Panc1 (cell line): ENCODE measurements at regions not wholly inside any gene's neighbourhood (a gene's known extent, or its start where the extent isn't known, plus 50 kb on each side); places are given as distances from the start of the nearest gene placed in this dataset.
"Not testable (repeated sequence)": the region's sequence is repeated elsewhere in the genome, so short reads cannot be mapped to it uniquely, and the experiment has no call there.

Experiments
- ATAC-seq: fragments of 200-7000 bp; cut with Tn5 transposase; 2 replicates; pipeline ENCODE4 v1.9.1; 2020; ENCODE audit warnings: mild to moderate bottlenecking, moderate library complexity
- BruUV-seq: library from RNA; stranded (reverse); fragments of 400-500 nt; replicated peaks from 2 replicates; lab custom pipeline; 2021; lab: Mats Ljungman, UMichigan
- CTCF ChIA-PET: fragments of 300-600 bp; sonication (Branson Sonifier 250); formaldehyde crosslinking; loops from one replicate; lab custom pipeline; 2022; ENCODE audit warnings: antibody characterized with exemption; lab: Charles Lee
- POLR2A ChIA-PET: fragments of 300-600 bp; sonication (Branson Sonifier 250); formaldehyde crosslinking; loops from one replicate; lab custom pipeline; 2022; ENCODE audit warnings: antibody characterized with exemption; lab: Charles Lee
- DNase-seq: peaks from one replicate; pipeline ENCODE4 v3.0.0-alpha.2; 2010; ENCODE audit warnings: low read depth, low spot score
- H3K27ac ChIP-seq: 2 replicates; pipeline ENCODE4 v1.5.1; 2011; ENCODE audit warnings: mild to moderate bottlenecking, low read length, inconsistent platforms
- H3K27me3 ChIP-seq: fragments of 200-500 bp; sonication (Bioruptor generic); 2 replicates; pipeline ENCODE4 v1.6.0; 2014; ENCODE audit warnings: low read length, inconsistent platforms; ENCODE audit not compliant: control insufficient read depth, insufficient read depth
- H3K36me3 ChIP-seq: fragments of 200-500 bp; sonication (Bioruptor generic); 2 replicates; pipeline ENCODE4 v1.5.1; 2014; ENCODE audit warnings: inconsistent platforms, mild to moderate bottlenecking, low read length, moderate library complexity; ENCODE audit not compliant: control insufficient read depth, insufficient read depth
- H3K4me1 ChIP-seq: 2 replicates; pipeline ENCODE4 v1.5.1; 2011; ENCODE audit warnings: inconsistent platforms, mild to moderate bottlenecking, low read length, moderate library complexity; ENCODE audit not compliant: control insufficient read depth, insufficient read depth
- H3K4me3 ChIP-seq, 2 experiments: 2 replicates each; pipeline ENCODE4 v1.5.1; 2011 to 2012; ENCODE audit warnings: low read depth in 2 of 2, low read length in 2 of 2, mild to moderate bottlenecking in 2 of 2, inconsistent platforms in 1 of 2, moderate library complexity in 1 of 2
- H3K9me3 ChIP-seq: fragments of 200-500 bp; sonication (Bioruptor generic); 2 replicates; pipeline ENCODE4 v1.5.1; 2014; ENCODE audit warnings: low read depth, mild to moderate bottlenecking, inconsistent platforms, low read length, moderate library complexity; ENCODE audit not compliant: control insufficient read depth, insufficient read depth
- CTCF ChIP-seq: fragments of 450-650 bp; IDR thresholded peaks from 2 replicates; pipeline ENCODE4 v1.5.1; 2017; ENCODE audit warnings: mild to moderate bottlenecking
- POLR2AphosphoS5 ChIP-seq: IDR thresholded peaks from 2 replicates; pipeline ENCODE4 v1.6.1; 2012; ENCODE audit warnings: mild to moderate bottlenecking, low read depth, low read length, moderate library complexity
- REST ChIP-seq, 2 experiments: IDR thresholded peaks; 2 replicates each; pipeline ENCODE4 v1.6.1; 2011 to 2012; ENCODE audit warnings: low read depth in 2 of 2, control low read depth in 1 of 2, low read length in 1 of 2, mild to moderate bottlenecking in 1 of 2, moderate library complexity in 1 of 2; ENCODE audit not compliant: insufficient read depth in 1 of 2
- SIN3A ChIP-seq: IDR thresholded peaks from 2 replicates; pipeline ENCODE4 v1.6.1; 2012; ENCODE audit warnings: low read depth, mild to moderate bottlenecking, low read length, moderate library complexity, borderline replicate concordance; ENCODE audit not compliant: insufficient read depth
- TCF7L2 ChIP-seq: IDR thresholded peaks from 2 replicates; pipeline ENCODE4 v1.6.1; 2011; ENCODE audit warnings: mild to moderate bottlenecking, low read depth, low read length, inconsistent platforms
- in situ Hi-C: cut with HindIII; loops from 2 replicates; pipeline ENCODE4 v1.10.0; 2016; ENCODE audit warnings: low sequenced_read_pairs, low pct_unique_long_range_greater_than_20kb
- intact Hi-C: fragments of 100-400 bp; cut with micrococcal nuclease; formaldehyde crosslinking; loops from one replicate; pipeline ENCODE4 v1.10.0; 2022; ENCODE audit not compliant: unreplicated experiment

- in situ Hi-C loops, result no loop called here
- H3K27ac ChIP-seq, result no peak overlapping the region
- no TSS peak for BruUV-seq
These were observed 219.0 kb downstream of the UTP18 start for GRCh38 chr17:51479303-51479702.

GRCh38 chr17:51481370-51481769, 221.0 kb downstream of the UTP18 start:
- intact Hi-C loops, result no loop called here
- H3K27me3 ChIP-seq, result peaks cover 12% of the 10 kb centered on the region
- TF ChIP-seq TCF7L2 (no peak), POLR2AphosphoS5 (no peak), REST (IDR thresholded peaks at IDR 0.05; ENCODE audit: insufficient read depth in 1 of 2, low read depth in 2 of 2, low read length in 1 of 2) (no peak), SIN3A (no peak)
- no peaks in the 10 kb centered on the region for H3K36me3 ChIP-seq
- H3K27ac ChIP-seq, result no peak overlapping the region
- H3K9me3 ChIP-seq, result peaks cover 3% of the 10 kb centered on the region; the same call in 1 of the 2 replicates
- BruUV-seq, result no TSS peak
- ATAC-seq, result no peak
- POLR2A ChIA-PET, result no interaction called here
- DNase-seq, result no peak
- CTCF ChIA-PET, result no interaction called here
- in situ Hi-C loops, result no loop called here
- H3K4me3 ChIP-seq, result no peak overlapping the region
- no peaks in the 10 kb centered on the region for H3K4me1 ChIP-seq

More at GRCh38 chr17:51479303-51479702, 219.0 kb downstream of the UTP18 start:
- DNase-seq (no peak), ATAC-seq (no peak)
- ChIA-PET POLR2A (no interaction called here), CTCF (interaction anchor here (0.8 kb wide), 1 partner anchor 14 kb away, joined by 7 read pairs; no protein-coding TSS in a partner anchor)
- no peaks in the 10 kb centered on the region for H3K36me3 ChIP-seq
- H3K27me3 ChIP-seq, result peaks cover 21% of the 10 kb centered on the region
- intact Hi-C loops, result no loop called here
- H3K4me3 ChIP-seq, result no peak overlapping the region
- no peak for TF ChIP-seq POLR2AphosphoS5
- H3K4me1 ChIP-seq, result no peaks in the 10 kb centered on the region
- H3K9me3 ChIP-seq, result peaks cover 3% of the 10 kb centered on the region; the same call in 1 of the 2 replicates

- not testable (repeated sequence) for BruUV-seq, H3K4me1 ChIP-seq
These were observed 221.9 kb downstream of the UTP18 start for GRCh38 chr17:51482248-51482647.

GRCh38 chr17:51486091-51486490, 225.7 kb downstream of the UTP18 start:
- CTCF ChIA-PET, result no interaction called here
- TF ChIP-seq REST (IDR thresholded peaks at IDR 0.05; ENCODE audit: insufficient read depth in 1 of 2, low read depth in 2 of 2, low read length in 1 of 2), result no peak
- no peak for TF ChIP-seq TCF7L2
- no peak for TF ChIP-seq POLR2AphosphoS5
- no peak for TF ChIP-seq CTCF
- TF ChIP-seq SIN3A, result no peak
- BruUV-seq, result no TSS peak
- Histone ChIP-seq H3K4me3 (no peak overlapping the region), H3K27ac (no peak overlapping the region), H3K4me1 (no peaks in the 10 kb centered on the region), H3K27me3 (no peaks in the 10 kb centered on the region), H3K36me3 (no peaks in the 10 kb centered on the region), H3K9me3 (peaks cover 3% of the 10 kb centered on the region; the same call in 1 of the 2 replicates)
- intact Hi-C loops (no loop called here), in situ Hi-C loops (no loop called here)
- ATAC-seq (no peak), DNase-seq (no peak)
- POLR2A ChIA-PET, result no interaction called here

More at GRCh38 chr17:51482248-51482647, 221.9 kb downstream of the UTP18 start:
- H3K27ac ChIP-seq, H3K36me3 ChIP-seq, DNase-seq, H3K4me3 ChIP-seq, POLR2A ChIA-PET, H3K9me3 ChIP-seq, ATAC-seq, H3K27me3 ChIP-seq, intact Hi-C loops, CTCF ChIA-PET, in situ Hi-C loops: not testable (repeated sequence)
